ENCODE measurements at regions not wholly inside any gene's neighbourhood (a gene's known extent, or its start where the extent isn't known, plus 50 kb on each side); places are given as distances from the start of the nearest gene placed in this dataset.

GRCh38 chr18:4511166-4511565, 56.1 kb upstream of the DLGAP1 start:
- no peak for DNase-seq

GRCh38 chr18:4510711-4511110, 55.6 kb upstream of the DLGAP1 start:
- DNase-seq = peak; percentile 50

DNA sequence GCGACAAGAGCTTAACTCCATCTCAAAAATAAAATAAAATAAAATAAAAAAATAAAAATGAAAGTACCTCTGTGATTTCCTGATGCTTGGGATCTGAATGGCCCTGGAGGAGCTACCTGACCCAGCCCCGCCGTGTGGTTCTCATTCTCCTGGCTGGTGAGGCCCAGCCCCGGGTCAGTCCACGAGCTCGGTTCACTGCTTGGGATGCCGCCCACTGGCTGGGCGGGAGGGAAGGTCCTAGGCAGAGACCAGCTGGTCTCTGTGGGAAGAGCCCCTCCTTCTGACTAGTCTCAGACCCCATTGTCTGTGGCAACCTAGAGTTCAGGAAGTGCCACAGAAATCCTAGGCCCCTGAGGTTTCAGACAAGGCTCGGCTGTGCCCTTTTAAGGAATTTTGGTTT, 55.1 kb upstream of the DLGAP1 start:
- DNase-seq = no peak

Measured in femur (tissue), 1 donor.